ENCODE measurements at regions not wholly inside any gene's neighbourhood (a gene's known extent, or its start where the extent isn't known, plus 50 kb on each side); places are given as distances from the start of the nearest gene placed in this dataset.

- Histone ChIP-seq H3K4me3 (ENCODE audit: low read length in 2 of 2) (no peak overlapping the region), H3K36me3 (ENCODE audit: insufficient read depth, low read length) (no peaks in the 10 kb centered on the region), H3K9me3 (ENCODE audit: control insufficient read depth in 1 of 2, low read length in 2 of 2) (no peaks in the 10 kb centered on the region), H3K27me3 (ENCODE audit: insufficient read depth, low read length) (no peaks in the 10 kb centered on the region), H3K27ac (ENCODE audit: low read depth, low read length) (no peak overlapping the region), H3K4me1 (ENCODE audit: insufficient read depth, low read length) (no peaks in the 10 kb centered on the region)
- no peaks in the 10 kb centered on the region for H3K27me3 Mint-ChIP-seq
- H3K27ac Mint-ChIP-seq = no peak overlapping the region
- intact Hi-C loops (cut with micrococcal nuclease) = no loop called here
- ChIA-PET CTCF (ENCODE audit: partially characterized antibody) (no interaction called here), POLR2A (ENCODE audit: partially characterized antibody) (no interaction called here)
- no peak overlapping the region for H3K4me3 Mint-ChIP-seq
- no peak for DNase-seq
- H3K4me1 Mint-ChIP-seq = no peaks in the 10 kb centered on the region
- H3K36me3 Mint-ChIP-seq = no peaks in the 10 kb centered on the region
- peaks cover 0 to 2% (median 0%) of the 10 kb centered on the region in 8 donors for H3K9me3 Mint-ChIP-seq
Measured at GRCh38 chr2:150679456-150680120, 192.1 kb upstream of the RND3 start.

DNA sequence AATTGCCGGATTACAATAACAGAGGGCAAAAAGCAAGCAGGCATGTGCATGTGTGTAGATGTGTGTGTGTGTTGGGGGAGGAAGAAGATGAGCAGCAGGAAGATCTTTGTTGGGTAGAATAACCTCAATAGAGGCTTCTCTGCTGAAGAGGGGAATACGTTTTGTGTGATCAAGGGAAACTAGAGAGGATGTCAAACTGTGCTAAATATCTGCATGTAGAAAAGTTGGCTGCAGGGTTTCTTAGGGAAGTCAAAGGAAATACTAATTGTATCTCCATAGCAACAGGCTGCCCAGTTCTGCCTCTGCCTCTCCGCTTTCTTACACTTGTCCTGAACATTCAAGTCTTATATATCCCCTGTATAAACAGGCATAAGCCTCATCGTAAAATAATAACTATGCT is 190.1 kb upstream of the RND3 start:
- CTCF ChIA-PET (ENCODE audit: partially characterized antibody) = no interaction called here
- no peaks in the 10 kb centered on the region for H3K4me1 Mint-ChIP-seq
- Histone ChIP-seq H3K36me3 (ENCODE audit: insufficient read depth, low read length) (no peaks in the 10 kb centered on the region), H3K9me3 (ENCODE audit: control insufficient read depth in 1 of 2, low read length in 2 of 2) (no peaks in the 10 kb centered on the region), H3K4me1 (ENCODE audit: insufficient read depth, low read length) (no peaks in the 10 kb centered on the region), H3K4me3 (ENCODE audit: low read length in 2 of 2) (no peak overlapping the region), H3K27ac (ENCODE audit: low read depth, low read length) (no peak overlapping the region), H3K27me3 (ENCODE audit: insufficient read depth, low read length) (no peaks in the 10 kb centered on the region)
- no peaks in the 10 kb centered on the region for H3K27me3 Mint-ChIP-seq
- no peaks in the 10 kb centered on the region for H3K36me3 Mint-ChIP-seq
- intact Hi-C loops (cut with micrococcal nuclease) = no loop called here
- POLR2A ChIA-PET (ENCODE audit: partially characterized antibody) = no interaction called here
- peaks cover 0 to 2% (median 0%) of the 10 kb centered on the region in 8 donors for H3K9me3 Mint-ChIP-seq
- H3K4me3 Mint-ChIP-seq = no peak overlapping the region
- H3K27ac Mint-ChIP-seq = no peak overlapping the region
- DNase-seq = no peak

GRCh38 chr2:150676747-150677383 is 189.4 kb upstream of the RND3 start:
- Histone ChIP-seq H3K27me3 (ENCODE audit: insufficient read depth, low read length) (no peaks in the 10 kb centered on the region), H3K9me3 (ENCODE audit: control insufficient read depth in 1 of 2, low read length in 2 of 2) (no peaks in the 10 kb centered on the region), H3K4me3 (ENCODE audit: low read length in 2 of 2) (no peak overlapping the region), H3K4me1 (ENCODE audit: insufficient read depth, low read length) (no peaks in the 10 kb centered on the region), H3K36me3 (ENCODE audit: insufficient read depth, low read length) (no peaks in the 10 kb centered on the region), H3K27ac (ENCODE audit: low read depth, low read length) (no peak overlapping the region)
- Mint-ChIP-seq H3K4me1 (no peaks in the 10 kb centered on the region), H3K4me3 (no peak overlapping the region), H3K36me3 (no peaks in the 10 kb centered on the region), H3K9me3 (peaks cover 0 to 2% (median 0%) of the 10 kb centered on the region in 8 donors), H3K27me3 (no peaks in the 10 kb centered on the region), H3K27ac (no peak overlapping the region)
- intact Hi-C loops (cut with micrococcal nuclease) = no loop called here
- CTCF ChIA-PET (ENCODE audit: partially characterized antibody) = no interaction called here
- DNase-seq = no peak
- POLR2A ChIA-PET (ENCODE audit: partially characterized antibody) = no interaction called here

- Mint-ChIP-seq H3K27me3 (no peaks in the 10 kb centered on the region), H3K9me3 (peaks cover 0 to 2% (median 0%) of the 10 kb centered on the region in 8 donors), H3K4me3 (no peak overlapping the region), H3K4me1 (no peaks in the 10 kb centered on the region), H3K36me3 (no peaks in the 10 kb centered on the region), H3K27ac (no peak overlapping the region)
- H3K4me3 ChIP-seq (ENCODE audit: low read length in 2 of 2) = no peak overlapping the region
- ChIA-PET CTCF (ENCODE audit: partially characterized antibody) (no interaction called here), POLR2A (ENCODE audit: partially characterized antibody) (no interaction called here)
- H3K27ac ChIP-seq (ENCODE audit: low read depth, low read length) = no peak overlapping the region
- H3K27me3 ChIP-seq (ENCODE audit: insufficient read depth, low read length) = no peaks in the 10 kb centered on the region
- DNase-seq = no peak
- H3K9me3 ChIP-seq (ENCODE audit: control insufficient read depth in 1 of 2, low read length in 2 of 2) = no peaks in the 10 kb centered on the region
- no peaks in the 10 kb centered on the region for H3K36me3 ChIP-seq (ENCODE audit: insufficient read depth, low read length)
- no peaks in the 10 kb centered on the region for H3K4me1 ChIP-seq (ENCODE audit: insufficient read depth, low read length)
- intact Hi-C loops (cut with micrococcal nuclease) = no loop called here
Measured at GRCh38 chr2:150675807-150676206, 188.3 kb upstream of the RND3 start.

- Histone ChIP-seq H3K9me3 (ENCODE audit: control insufficient read depth in 1 of 2, low read length in 2 of 2) (no peaks in the 10 kb centered on the region), H3K36me3 (ENCODE audit: insufficient read depth, low read length) (no peaks in the 10 kb centered on the region), H3K27me3 (ENCODE audit: insufficient read depth, low read length) (no peaks in the 10 kb centered on the region), H3K27ac (ENCODE audit: low read depth, low read length) (no peak overlapping the region), H3K4me3 (ENCODE audit: low read length in 2 of 2) (no peak overlapping the region), H3K4me1 (ENCODE audit: insufficient read depth, low read length) (no peaks in the 10 kb centered on the region)
- Mint-ChIP-seq H3K4me3 (no peak overlapping the region), H3K4me1 (no peaks in the 10 kb centered on the region), H3K27me3 (no peaks in the 10 kb centered on the region), H3K9me3 (no peaks in the 10 kb centered on the region), H3K36me3 (no peaks in the 10 kb centered on the region), H3K27ac (no peak overlapping the region)
- DNase-seq = no peak
- POLR2A ChIA-PET (ENCODE audit: partially characterized antibody) = no interaction called here
- intact Hi-C loops (cut with micrococcal nuclease) = no loop called here
- CTCF ChIA-PET (ENCODE audit: partially characterized antibody) = no interaction called here
Measured at GRCh38 chr2:150674283-150674682, 186.8 kb upstream of the RND3 start.

- no peaks in the 10 kb centered on the region for H3K27me3 Mint-ChIP-seq
- H3K9me3 Mint-ChIP-seq = peaks cover 0 to 3% (median 0%) of the 10 kb centered on the region in 8 donors
- no peaks in the 10 kb centered on the region for H3K4me1 Mint-ChIP-seq
- POLR2A ChIA-PET (ENCODE audit: partially characterized antibody) = no interaction called here
- H3K4me3 Mint-ChIP-seq = no peak overlapping the region
- H3K4me1 ChIP-seq (ENCODE audit: insufficient read depth, low read length) = no peaks in the 10 kb centered on the region
- DNase-seq = no peak
- intact Hi-C loops (cut with micrococcal nuclease) = no loop called here
- CTCF ChIA-PET (ENCODE audit: partially characterized antibody) = no interaction called here
- H3K4me3 ChIP-seq (ENCODE audit: low read length in 2 of 2) = no peak overlapping the region
- no peak overlapping the region for H3K27ac ChIP-seq (ENCODE audit: low read depth, low read length)
- no peaks in the 10 kb centered on the region for H3K27me3 ChIP-seq (ENCODE audit: insufficient read depth, low read length)
- no peaks in the 10 kb centered on the region for H3K36me3 Mint-ChIP-seq
- no peaks in the 10 kb centered on the region for H3K36me3 ChIP-seq (ENCODE audit: insufficient read depth, low read length)
- H3K9me3 ChIP-seq (ENCODE audit: control insufficient read depth in 1 of 2, low read length in 2 of 2) = no peaks in the 10 kb centered on the region
- no peak overlapping the region for H3K27ac Mint-ChIP-seq
Measured at GRCh38 chr2:150672311-150672710, 184.8 kb upstream of the RND3 start.

DNA sequence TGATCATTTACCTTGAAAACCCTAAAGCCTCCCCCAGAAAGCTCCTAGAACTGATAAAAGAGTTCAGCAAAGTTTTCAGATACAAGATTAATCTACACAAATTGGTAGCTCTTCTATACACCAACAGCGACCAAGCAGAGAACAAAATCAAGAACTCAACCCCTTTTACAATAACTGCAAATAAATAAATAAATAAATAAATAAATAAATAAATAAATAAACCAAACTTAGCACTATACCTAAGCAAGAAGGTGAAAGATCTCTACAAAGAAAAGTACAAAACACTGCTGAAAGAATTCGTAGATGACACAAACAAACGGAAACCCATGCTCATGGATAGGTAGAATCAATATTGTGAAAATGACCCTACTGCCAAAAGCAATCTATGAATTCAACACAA is 182.0 kb upstream of the RND3 start:
- POLR2A ChIA-PET (ENCODE audit: partially characterized antibody) = no interaction called here
- intact Hi-C loops (cut with micrococcal nuclease) = no loop called here
- H3K27ac Mint-ChIP-seq = no peak overlapping the region

More for the DNA sequence above, 182.0 kb upstream of the RND3 start:
- H3K4me1 Mint-ChIP-seq = no peaks in the 10 kb centered on the region
- no peak overlapping the region for H3K27ac ChIP-seq (ENCODE audit: low read depth, low read length)
- CTCF ChIA-PET (ENCODE audit: partially characterized antibody) = no interaction called here
- no peaks in the 10 kb centered on the region for H3K36me3 ChIP-seq (ENCODE audit: insufficient read depth, low read length)
- no peak for DNase-seq
- H3K4me3 ChIP-seq (ENCODE audit: low read length in 2 of 2) = no peak overlapping the region
- no peaks in the 10 kb centered on the region for H3K9me3 ChIP-seq (ENCODE audit: control insufficient read depth in 1 of 2, low read length in 2 of 2)
- no peaks in the 10 kb centered on the region for H3K27me3 Mint-ChIP-seq
- H3K9me3 Mint-ChIP-seq = peaks cover 0 to 3% (median 0%) of the 10 kb centered on the region in 8 donors
- H3K27me3 ChIP-seq (ENCODE audit: insufficient read depth, low read length) = no peaks in the 10 kb centered on the region
- no peaks in the 10 kb centered on the region for H3K36me3 Mint-ChIP-seq
- no peak overlapping the region for H3K4me3 Mint-ChIP-seq
- H3K4me1 ChIP-seq (ENCODE audit: insufficient read depth, low read length) = no peaks in the 10 kb centered on the region

Data from CD4-positive, alpha-beta memory T cell (primary cell).